ENCODE measurements at regions not wholly inside any gene's neighbourhood (a gene's known extent, or its start where the extent isn't known, plus 50 kb on each side); places are given as distances from the start of the nearest gene placed in this dataset.
"Not testable (repeated sequence)": the region's sequence is repeated elsewhere in the genome, so short reads cannot be mapped to it uniquely, and the experiment has no call there.

- H3K4me3 ChIP-seq (replicated peaks in 1 of 3; ENCODE audit: insufficient read depth in 1 of 3, low read depth in 1 of 3, low read length in 3 of 3); H3K27me3 ChIP-seq (ENCODE audit: control insufficient read depth in 2 of 2, insufficient read depth in 2 of 2, low read length in 2 of 2); POLR2A ChIA-PET; H4K20me1 ChIP-seq (replicated peaks; ENCODE audit: control insufficient read depth, extremely low read depth, insufficient read depth, low read length); H3K9ac ChIP-seq (replicated peaks; ENCODE audit: extremely low read depth, insufficient read depth, low read length); DNase-seq (ENCODE audit: low read depth, low spot score); H3K4me1 ChIP-seq (ENCODE audit: control insufficient read depth, extremely low read depth, insufficient read depth, low read length); H3K4me2 ChIP-seq (ENCODE audit: insufficient read depth, low read length); FAIRE-seq; H3K9me1 ChIP-seq (replicated peaks; ENCODE audit: control insufficient read depth, extremely low read depth, insufficient read depth, low read length); H3K9me3 ChIP-seq (replicated peaks; ENCODE audit: control insufficient read depth, insufficient read depth, low read length); dilution Hi-C loops (cut with MboI; ENCODE audit: extremely low pct_ligation_motif_present, low sequenced_read_pairs); H3K36me3 ChIP-seq (ENCODE audit: control insufficient read depth in 2 of 2, extremely low read depth in 1 of 2, insufficient read depth in 2 of 2, low read length in 2 of 2); H3K79me2 ChIP-seq (ENCODE audit: control insufficient read depth, insufficient read depth, low read length); H2AFZ ChIP-seq (ENCODE audit: low read depth, low read length); CTCF ChIA-PET; BruUV-seq (replicated peaks); H3K27ac ChIP-seq (ENCODE audit: insufficient read depth, low read depth, low read length); intact Hi-C loops (cut with micrococcal nuclease): not testable (repeated sequence)
Observed at GRCh38 chr4:170166193-170166592, 76.4 kb upstream of the AADAT start.

GRCh38 chr4:170162416-170162815 is 72.7 kb upstream of the AADAT start:
- TF ChIP-seq POLR2AphosphoS5 (IDR thresholded peaks at IDR 0.05; ENCODE audit: insufficient read depth, low read depth, low read length) (no peak), POLR2A (IDR thresholded peaks at IDR 0.05; ENCODE audit: low read depth, low read length) (no peak), EZH2 (IDR thresholded peaks at IDR 0.05; ENCODE audit: borderline replicate concordance, low read depth, low read length, severe bottlenecking) (no peak), MYC (IDR thresholded peaks at IDR 0.05; ENCODE audit: low read depth, low read length) (no peak), GATA2 (IDR thresholded peaks at IDR 0.05; ENCODE audit: insufficient read depth, insufficient read length, low read depth, low read length) (no peak), CTCF (IDR thresholded peaks at IDR 0.05; ENCODE audit: extremely low read depth in 1 of 2, insufficient read depth in 1 of 2, low read depth in 1 of 2, low read length in 2 of 2) (no peak), MAX (IDR thresholded peaks at IDR 0.05; ENCODE audit: insufficient read depth, insufficient read length) (no peak), JUN (IDR thresholded peaks at IDR 0.05; ENCODE audit: borderline replicate concordance, insufficient read depth, insufficient read length, low read depth) (no peak), FOS (IDR thresholded peaks at IDR 0.05; ENCODE audit: borderline replicate concordance, insufficient read depth, low read length) (no peak)
- Histone ChIP-seq H3K9me3 (replicated peaks; ENCODE audit: control insufficient read depth, insufficient read depth, low read length) (peaks cover 2% of the 10 kb centered on the region), H3K36me3 (ENCODE audit: control insufficient read depth in 2 of 2, extremely low read depth in 1 of 2, insufficient read depth in 2 of 2, low read length in 2 of 2) (no peaks in the 10 kb centered on the region), H3K27ac (ENCODE audit: insufficient read depth, low read depth, low read length) (no peak overlapping the region), H3K4me2 (ENCODE audit: insufficient read depth, low read length) (no peak overlapping the region), H3K27me3 (ENCODE audit: control insufficient read depth in 2 of 2, insufficient read depth in 2 of 2, low read length in 2 of 2) (no peaks in the 10 kb centered on the region), H3K79me2 (ENCODE audit: control insufficient read depth, insufficient read depth, low read length) (no peaks in the 10 kb centered on the region), H3K4me1 (ENCODE audit: control insufficient read depth, extremely low read depth, insufficient read depth, low read length) (no peaks in the 10 kb centered on the region), H4K20me1 (replicated peaks; ENCODE audit: control insufficient read depth, extremely low read depth, insufficient read depth, low read length) (no peaks in the 10 kb centered on the region), H2AFZ (ENCODE audit: low read depth, low read length) (no peak overlapping the region), H3K9me1 (replicated peaks; ENCODE audit: control insufficient read depth, extremely low read depth, insufficient read depth, low read length) (no peaks in the 10 kb centered on the region), H3K4me3 (replicated peaks in 1 of 3; ENCODE audit: insufficient read depth in 1 of 3, low read depth in 1 of 3, low read length in 3 of 3) (no peak overlapping the region), H3K9ac (replicated peaks; ENCODE audit: extremely low read depth, insufficient read depth, low read length) (no peak overlapping the region)
- no peak for DNase-seq (ENCODE audit: low read depth, low spot score)
- FAIRE-seq = no peak
- intact Hi-C loops (cut with micrococcal nuclease) = no loop called here
- ChIA-PET POLR2A (no interaction called here), CTCF (no interaction called here)
- dilution Hi-C loops (cut with MboI; ENCODE audit: extremely low pct_ligation_motif_present, low sequenced_read_pairs) = no loop called here
- no TSS peak for BruUV-seq (replicated peaks)
